WTC11 (cell line): ENCODE measurements at regions not wholly inside any gene's neighbourhood (a gene's known extent, or its start where the extent isn't known, plus 50 kb on each side); places are given as distances from the start of the nearest gene placed in this dataset.

ENCODE experiments used
- ATAC-seq: fragments of 200-7000 bp; cut with Tn5 transposase; 2 replicates; pipeline ENCODE4 v1.10.0; 2021; ENCODE audit warnings: mild to moderate bottlenecking, moderate library complexity
- CTCF ChIA-PET: fragments of 300-600 bp; sonication (Branson Sonifier 250); formaldehyde crosslinking; loops from one replicate; lab custom pipeline; 2021; ENCODE audit warnings: antibody characterized with exemption; lab: Charles Lee
- POLR2A ChIA-PET: fragments of 350-600 bp; sonication (Branson Sonifier 250); formaldehyde crosslinking; loops from one replicate; lab custom pipeline; 2021; ENCODE audit warnings: antibody characterized with exemption; lab: Charles Lee
- DNase-seq: peaks from one replicate; pipeline ENCODE4 v3.0.0; 2021; ENCODE audit warnings: low spot score
- H3K27ac Mint-ChIP-seq: 2 replicates; pipeline ENCODE4 v1.8.0; 2021; ENCODE audit warnings: mixed read lengths
- H3K27me3 Mint-ChIP-seq: 2 replicates; pipeline ENCODE4 v1.8.0; 2021; ENCODE audit warnings: low read depth, mild to moderate bottlenecking, moderate library complexity, mixed read lengths
- H3K36me3 Mint-ChIP-seq: 2 replicates; pipeline ENCODE4 v1.8.0; 2021; ENCODE audit warnings: mixed read lengths
- H3K4me1 Mint-ChIP-seq: 2 replicates; pipeline ENCODE4 v1.8.0; 2022; ENCODE audit warnings: mixed read lengths
- H3K4me3 Mint-ChIP-seq: 2 replicates; pipeline ENCODE4 v1.8.0; 2021; ENCODE audit warnings: mild to moderate bottlenecking, moderate library complexity, mixed read lengths
- H3K9me3 Mint-ChIP-seq: 2 replicates; pipeline ENCODE4 v1.8.0; 2021; ENCODE audit warnings: mixed read lengths
- CREB1 ChIP-seq: sonication (generic); formaldehyde crosslinking; IDR thresholded peaks from 2 replicates; pipeline ENCODE4 v1.8.0; 2023; ENCODE audit warnings: mild to moderate bottlenecking, missing genetic modification reagents
- ELF4 ChIP-seq: sonication (generic); formaldehyde crosslinking; IDR thresholded peaks from 2 replicates; pipeline ENCODE4 v1.8.1; 2022; ENCODE audit warnings: low read depth, mild to moderate bottlenecking, moderate library complexity, missing genetic modification reagents
- ESRRA ChIP-seq: sonication (generic); formaldehyde crosslinking; IDR thresholded peaks from 2 replicates; pipeline ENCODE4 v1.8.1; 2022; ENCODE audit warnings: mild to moderate bottlenecking, missing genetic modification reagents, borderline replicate concordance
- FOXK1 ChIP-seq: sonication (generic); formaldehyde crosslinking; IDR thresholded peaks from 2 replicates; pipeline ENCODE4 v1.8.0; 2022; ENCODE audit warnings: mild to moderate bottlenecking, moderate library complexity, missing genetic modification reagents
- FOXP1 ChIP-seq: sonication (generic); formaldehyde crosslinking; IDR thresholded peaks from 2 replicates; pipeline ENCODE4 v1.8.0; 2022; ENCODE audit warnings: missing genetic modification reagents, mild to moderate bottlenecking, moderate library complexity, borderline replicate concordance
- JAZF1 ChIP-seq: fragments of 250-450 bp; sonication (Bioruptor Pico); IDR thresholded peaks from 2 replicates; pipeline ENCODE4 v1.9.0; 2021; ENCODE audit warnings: moderate library complexity, mild to moderate bottlenecking, inconsistent platforms
- MXD4 ChIP-seq: fragments of 250-450 bp; sonication (Bioruptor Pico); IDR thresholded peaks from 2 replicates; pipeline ENCODE4 v1.8.0; 2021; ENCODE audit warnings: mild to moderate bottlenecking, moderate library complexity, borderline replicate concordance
- NR1H2 ChIP-seq: sonication (generic); formaldehyde crosslinking; IDR thresholded peaks from 2 replicates; pipeline ENCODE4 v1.9.0; 2021; ENCODE audit warnings: mild to moderate bottlenecking, moderate library complexity, missing genetic modification reagents
- NR2C2 ChIP-seq: sonication (generic); formaldehyde crosslinking; IDR thresholded peaks from 2 replicates; pipeline ENCODE4 v1.8.0; 2022; ENCODE audit warnings: mild to moderate bottlenecking, missing genetic modification reagents
- PRRX2 ChIP-seq: fragments of 250-450 bp; sonication (Bioruptor Pico); IDR thresholded peaks from 2 replicates; pipeline ENCODE4 v1.8.0; 2021; ENCODE audit warnings: mild to moderate bottlenecking
- RELA ChIP-seq: sonication (generic); formaldehyde crosslinking; IDR thresholded peaks from 2 replicates; pipeline ENCODE4 v1.8.1; 2022; ENCODE audit warnings: missing genetic modification reagents, mild to moderate bottlenecking, borderline replicate concordance
- SOX15 ChIP-seq: fragments of 250-450 bp; sonication (Bioruptor Pico); IDR thresholded peaks from 2 replicates; pipeline ENCODE4 v1.9.0; 2021; ENCODE audit warnings: mild to moderate bottlenecking
- TEAD1 ChIP-seq: sonication (generic); formaldehyde crosslinking; IDR thresholded peaks from 2 replicates; pipeline ENCODE4 v1.8.0; 2022; ENCODE audit warnings: mild to moderate bottlenecking, missing genetic modification reagents
- ZNF317 ChIP-seq: sonication (generic); formaldehyde crosslinking; IDR thresholded peaks from 2 replicates; pipeline ENCODE4 v1.8.1; 2023; ENCODE audit warnings: low read depth, mild to moderate bottlenecking, moderate library complexity, missing genetic modification reagents, borderline replicate concordance
- ZNF671 ChIP-seq: fragments of 250-450 bp; sonication (Bioruptor Pico); IDR thresholded peaks from 2 replicates; pipeline ENCODE4 v1.8.0; 2021; ENCODE audit warnings: mild to moderate bottlenecking
- TF ChIP-seq, protein P1 (sequence below): fragments of 250-450 bp; sonication (Bioruptor Pico); conservative IDR thresholded peaks from 2 replicates; pipeline ENCODE4 v1.9.0; 2021; ENCODE audit warnings: mild to moderate bottlenecking
- TF ChIP-seq, protein P2 (sequence below): sonication (generic); formaldehyde crosslinking; IDR thresholded peaks from 2 replicates; pipeline ENCODE4 v1.8.1; 2022; ENCODE audit warnings: missing genetic modification reagents, borderline replicate concordance
- TF ChIP-seq, protein P3 (sequence below): sonication (generic); formaldehyde crosslinking; IDR thresholded peaks from 2 replicates; pipeline ENCODE4 v1.8.1; 2022; ENCODE audit warnings: mild to moderate bottlenecking, missing genetic modification reagents, moderate library complexity, borderline replicate concordance
- TF ChIP-seq, protein P4 (sequence below): sonication (generic); formaldehyde crosslinking; conservative IDR thresholded peaks from 2 replicates; pipeline ENCODE4 v1.8.1; 2022; ENCODE audit warnings: mild to moderate bottlenecking, missing genetic modification reagents
- TF ChIP-seq, protein P5 (sequence below): sonication (generic); formaldehyde crosslinking; IDR thresholded peaks from 2 replicates; pipeline ENCODE4 v1.8.1; 2023; ENCODE audit warnings: mild to moderate bottlenecking, missing genetic modification reagents, moderate library complexity
- TF ChIP-seq, protein P6 (sequence below): sonication (generic); formaldehyde crosslinking; IDR thresholded peaks from 2 replicates; pipeline ENCODE4 v1.8.1; 2022; ENCODE audit warnings: low read depth, missing genetic modification reagents, borderline replicate concordance
- TF ChIP-seq, protein P7 (sequence below): sonication (generic); formaldehyde crosslinking; IDR thresholded peaks from 2 replicates; pipeline ENCODE4 v1.8.1; 2023; ENCODE audit warnings: mild to moderate bottlenecking, moderate library complexity, missing genetic modification reagents
- TF ChIP-seq, protein P8 (sequence below): fragments of 250-450 bp; sonication (Bioruptor Pico); IDR thresholded peaks from 2 replicates; pipeline ENCODE4 v1.8.0; 2021; ENCODE audit warnings: mild to moderate bottlenecking

DNA sequence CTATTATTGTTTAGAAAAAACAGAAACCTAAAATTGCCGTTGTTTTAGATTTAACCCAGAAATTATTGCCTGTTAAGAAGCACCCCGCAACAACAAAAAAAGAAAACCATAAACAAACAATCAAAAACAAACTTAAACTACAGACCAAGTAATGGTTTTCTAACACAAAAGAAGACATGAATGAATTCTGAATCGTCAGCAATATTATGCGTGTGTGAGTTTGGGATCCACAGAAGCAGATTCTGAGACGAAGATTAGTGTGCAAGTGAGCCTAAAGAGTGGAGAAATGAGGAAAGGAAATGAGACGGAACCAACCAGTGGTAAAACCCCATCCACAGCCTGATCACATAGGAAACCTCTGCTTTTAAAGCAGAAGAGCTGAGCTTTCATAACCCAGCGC lies 1514.9 kb upstream of the PIK3C3 start:
- DNase-seq (no peak), ATAC-seq (no peak)
- POLR2A ChIA-PET = no interaction called here
- Mint-ChIP-seq H3K4me3 (no peak overlapping the region), H3K27me3 (no peaks in the 10 kb centered on the region), H3K4me1 (peaks cover 4% of the 10 kb centered on the region), H3K9me3 (no peaks in the 10 kb centered on the region), H3K27ac (no peak overlapping the region), H3K36me3 (no peaks in the 10 kb centered on the region)
- no peak for TF ChIP-seq FOXK1 (CRISPR knock-in tag)
- no peak for TF ChIP-seq CREB1
- TF ChIP-seq, protein P1, sequence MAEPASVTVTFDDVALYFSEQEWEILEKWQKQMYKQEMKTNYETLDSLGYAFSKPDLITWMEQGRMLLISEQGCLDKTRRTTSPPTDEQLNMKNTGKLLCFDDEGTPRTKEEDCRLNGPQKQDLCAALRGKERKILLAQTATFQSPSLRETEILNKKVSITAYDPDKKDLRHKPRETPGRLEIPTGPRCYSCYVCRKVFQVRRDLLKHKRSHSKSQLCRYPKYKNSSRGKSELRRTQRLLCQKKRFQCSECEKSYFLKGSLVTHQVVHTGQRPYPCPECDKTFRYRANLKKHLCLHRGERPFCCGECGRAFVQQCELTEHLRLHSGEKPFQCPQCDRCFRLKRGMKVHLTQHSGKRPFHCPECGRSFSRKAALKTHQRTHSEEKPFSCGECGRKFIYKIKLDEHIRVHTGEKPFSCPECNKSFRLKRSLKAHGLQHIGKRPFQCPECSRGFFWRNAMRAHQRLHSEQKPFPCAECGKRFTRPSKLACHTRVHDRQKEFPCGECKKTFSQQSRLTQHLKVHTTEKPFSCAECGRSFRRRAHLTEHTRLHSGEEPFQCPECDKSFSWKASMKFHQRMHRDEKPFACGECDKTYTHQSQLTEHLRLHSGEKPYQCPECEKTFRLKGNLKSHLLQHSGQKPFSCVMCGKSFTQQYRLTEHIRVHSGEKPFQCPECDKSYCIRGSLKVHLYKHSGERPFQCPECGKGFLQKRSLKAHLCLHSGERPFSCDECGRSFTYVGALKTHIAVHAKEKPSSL (CRISPR knock-in tag) = no peak
- TF ChIP-seq ELF4 (CRISPR knock-in tag) = no peak
- no peak for TF ChIP-seq ZNF317 (CRISPR knock-in tag)
- TF ChIP-seq NR1H2 (CRISPR knock-in tag) = no peak
- no peak for TF ChIP-seq MXD4
- TF ChIP-seq, protein P2, sequence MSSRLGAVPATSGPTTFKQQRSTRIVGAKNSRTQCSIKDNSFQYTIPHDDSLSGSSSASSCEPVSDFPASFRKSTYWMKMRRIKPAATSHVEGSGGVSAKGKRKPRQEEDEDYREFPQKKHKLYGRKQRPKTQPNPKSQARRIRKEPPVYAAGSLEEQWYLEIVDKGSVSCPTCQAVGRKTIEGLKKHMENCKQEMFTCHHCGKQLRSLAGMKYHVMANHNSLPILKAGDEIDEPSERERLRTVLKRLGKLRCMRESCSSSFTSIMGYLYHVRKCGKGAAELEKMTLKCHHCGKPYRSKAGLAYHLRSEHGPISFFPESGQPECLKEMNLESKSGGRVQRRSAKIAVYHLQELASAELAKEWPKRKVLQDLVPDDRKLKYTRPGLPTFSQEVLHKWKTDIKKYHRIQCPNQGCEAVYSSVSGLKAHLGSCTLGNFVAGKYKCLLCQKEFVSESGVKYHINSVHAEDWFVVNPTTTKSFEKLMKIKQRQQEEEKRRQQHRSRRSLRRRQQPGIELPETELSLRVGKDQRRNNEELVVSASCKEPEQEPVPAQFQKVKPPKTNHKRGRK (CRISPR knock-in tag) = no peak
- TF ChIP-seq ESRRA (CRISPR knock-in tag) = no peak
- no peak for TF ChIP-seq PRRX2 (CRISPR knock-in tag)
- no peak for TF ChIP-seq JAZF1 (CRISPR knock-in tag)
- CTCF ChIA-PET = no interaction called here

DNA sequence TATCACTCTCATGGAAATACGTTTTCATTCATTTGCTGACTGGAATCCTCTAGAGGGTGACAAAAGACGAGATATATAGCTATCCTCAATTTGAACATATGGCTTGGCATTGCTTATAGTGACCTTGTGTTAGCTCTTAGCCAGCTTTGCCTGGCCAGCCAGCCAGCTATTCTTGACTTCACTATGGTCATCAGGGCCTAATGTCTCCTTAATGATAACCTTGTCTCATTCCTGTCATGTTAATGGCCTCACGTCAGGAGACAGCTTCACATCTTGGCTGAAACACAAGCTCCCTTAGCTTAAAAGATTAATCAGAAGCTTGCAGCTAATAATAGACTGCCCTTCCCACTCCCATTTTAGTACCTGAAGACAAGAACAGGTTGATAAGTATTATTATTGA lies 1517.5 kb upstream of the PIK3C3 start:
- H3K36me3 Mint-ChIP-seq = no peaks in the 10 kb centered on the region
- no peaks in the 10 kb centered on the region for H3K27me3 Mint-ChIP-seq
- H3K4me3 Mint-ChIP-seq = no peak overlapping the region
- H3K9me3 Mint-ChIP-seq = no peaks in the 10 kb centered on the region
- ChIA-PET POLR2A (no interaction called here), CTCF (interaction anchor here (1.1 to 1.2 kb wide), 2 partner anchors 13 to 520 kb away, joined by 3 read pairs; no protein-coding TSS in a partner anchor)
- H3K4me1 Mint-ChIP-seq = 0 out of 2 replicates have a peak, but pooled peaks cover 7% of the 10 kb centered on the region
- no peak overlapping the region for H3K27ac Mint-ChIP-seq
- ATAC-seq (no peak; the same call in 1 of the 2 replicates), DNase-seq (no peak)
- TF ChIP-seq, protein P3, sequence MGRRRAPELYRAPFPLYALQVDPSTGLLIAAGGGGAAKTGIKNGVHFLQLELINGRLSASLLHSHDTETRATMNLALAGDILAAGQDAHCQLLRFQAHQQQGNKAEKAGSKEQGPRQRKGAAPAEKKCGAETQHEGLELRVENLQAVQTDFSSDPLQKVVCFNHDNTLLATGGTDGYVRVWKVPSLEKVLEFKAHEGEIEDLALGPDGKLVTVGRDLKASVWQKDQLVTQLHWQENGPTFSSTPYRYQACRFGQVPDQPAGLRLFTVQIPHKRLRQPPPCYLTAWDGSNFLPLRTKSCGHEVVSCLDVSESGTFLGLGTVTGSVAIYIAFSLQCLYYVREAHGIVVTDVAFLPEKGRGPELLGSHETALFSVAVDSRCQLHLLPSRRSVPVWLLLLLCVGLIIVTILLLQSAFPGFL (CRISPR knock-in tag) = no peak
- TF ChIP-seq, protein P4, sequence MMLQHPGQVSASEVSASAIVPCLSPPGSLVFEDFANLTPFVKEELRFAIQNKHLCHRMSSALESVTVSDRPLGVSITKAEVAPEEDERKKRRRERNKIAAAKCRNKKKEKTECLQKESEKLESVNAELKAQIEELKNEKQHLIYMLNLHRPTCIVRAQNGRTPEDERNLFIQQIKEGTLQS (CRISPR knock-in tag) = no peak
- no peak for TF ChIP-seq FOXP1 (CRISPR knock-in tag)
- no peak for TF ChIP-seq TEAD1 (CRISPR knock-in tag)
- TF ChIP-seq, protein P5, sequence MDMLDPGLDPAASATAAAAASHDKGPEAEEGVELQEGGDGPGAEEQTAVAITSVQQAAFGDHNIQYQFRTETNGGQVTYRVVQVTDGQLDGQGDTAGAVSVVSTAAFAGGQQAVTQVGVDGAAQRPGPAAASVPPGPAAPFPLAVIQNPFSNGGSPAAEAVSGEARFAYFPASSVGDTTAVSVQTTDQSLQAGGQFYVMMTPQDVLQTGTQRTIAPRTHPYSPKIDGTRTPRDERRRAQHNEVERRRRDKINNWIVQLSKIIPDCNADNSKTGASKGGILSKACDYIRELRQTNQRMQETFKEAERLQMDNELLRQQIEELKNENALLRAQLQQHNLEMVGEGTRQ = no peak
- TF ChIP-seq, protein P1 (CRISPR knock-in tag) = no peak
- TF ChIP-seq, protein P6, sequence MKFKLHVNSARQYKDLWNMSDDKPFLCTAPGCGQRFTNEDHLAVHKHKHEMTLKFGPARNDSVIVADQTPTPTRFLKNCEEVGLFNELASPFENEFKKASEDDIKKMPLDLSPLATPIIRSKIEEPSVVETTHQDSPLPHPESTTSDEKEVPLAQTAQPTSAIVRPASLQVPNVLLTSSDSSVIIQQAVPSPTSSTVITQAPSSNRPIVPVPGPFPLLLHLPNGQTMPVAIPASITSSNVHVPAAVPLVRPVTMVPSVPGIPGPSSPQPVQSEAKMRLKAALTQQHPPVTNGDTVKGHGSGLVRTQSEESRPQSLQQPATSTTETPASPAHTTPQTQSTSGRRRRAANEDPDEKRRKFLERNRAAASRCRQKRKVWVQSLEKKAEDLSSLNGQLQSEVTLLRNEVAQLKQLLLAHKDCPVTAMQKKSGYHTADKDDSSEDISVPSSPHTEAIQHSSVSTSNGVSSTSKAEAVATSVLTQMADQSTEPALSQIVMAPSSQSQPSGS (CRISPR knock-in tag) = no peak
- TF ChIP-seq ZNF671 (CRISPR knock-in tag) = no peak
- TF ChIP-seq SOX15 (CRISPR knock-in tag) = no peak
- TF ChIP-seq, protein P7, sequence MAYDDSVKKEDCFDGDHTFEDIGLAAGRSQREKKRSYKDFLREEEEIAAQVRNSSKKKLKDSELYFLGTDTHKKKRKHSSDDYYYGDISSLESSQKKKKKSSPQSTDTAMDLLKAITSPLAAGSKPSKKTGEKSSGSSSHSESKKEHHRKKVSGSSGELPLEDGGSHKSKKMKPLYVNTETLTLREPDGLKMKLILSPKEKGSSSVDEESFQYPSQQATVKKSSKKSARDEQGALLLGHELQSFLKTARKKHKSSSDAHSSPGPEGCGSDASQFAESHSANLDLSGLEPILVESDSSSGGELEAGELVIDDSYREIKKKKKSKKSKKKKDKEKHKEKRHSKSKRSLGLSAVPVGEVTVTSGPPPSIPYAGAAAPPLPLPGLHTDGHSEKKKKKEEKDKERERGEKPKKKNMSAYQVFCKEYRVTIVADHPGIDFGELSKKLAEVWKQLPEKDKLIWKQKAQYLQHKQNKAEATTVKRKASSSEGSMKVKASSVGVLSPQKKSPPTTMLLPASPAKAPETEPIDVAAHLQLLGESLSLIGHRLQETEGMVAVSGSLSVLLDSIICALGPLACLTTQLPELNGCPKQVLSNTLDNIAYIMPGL (CRISPR knock-in tag) = no peak
- no peak for TF ChIP-seq RELA
- TF ChIP-seq, protein P8, sequence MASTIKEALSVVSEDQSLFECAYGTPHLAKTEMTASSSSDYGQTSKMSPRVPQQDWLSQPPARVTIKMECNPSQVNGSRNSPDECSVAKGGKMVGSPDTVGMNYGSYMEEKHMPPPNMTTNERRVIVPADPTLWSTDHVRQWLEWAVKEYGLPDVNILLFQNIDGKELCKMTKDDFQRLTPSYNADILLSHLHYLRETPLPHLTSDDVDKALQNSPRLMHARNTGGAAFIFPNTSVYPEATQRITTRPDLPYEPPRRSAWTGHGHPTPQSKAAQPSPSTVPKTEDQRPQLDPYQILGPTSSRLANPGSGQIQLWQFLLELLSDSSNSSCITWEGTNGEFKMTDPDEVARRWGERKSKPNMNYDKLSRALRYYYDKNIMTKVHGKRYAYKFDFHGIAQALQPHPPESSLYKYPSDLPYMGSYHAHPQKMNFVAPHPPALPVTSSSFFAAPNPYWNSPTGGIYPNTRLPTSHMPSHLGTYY (CRISPR knock-in tag) = no peak
- TF ChIP-seq NR2C2 (CRISPR knock-in tag) = no peak
